Neural crest cell (in vitro differentiated cells): ENCODE measurements at regions not wholly inside any gene's neighbourhood (a gene's known extent, or its start where the extent isn't known, plus 50 kb on each side); places are given as distances from the start of the nearest gene placed in this dataset.

Experiments used
- DNase-seq: peaks from one replicate; pipeline ENCODE4 v3.0.0; 2021; ENCODE audit warnings: low read depth, mixed read lengths, low spot score
- H3K27ac Mint-ChIP-seq: one replicate; pipeline ENCODE4 v1.8.0; 2021; ENCODE audit warnings: mild to moderate bottlenecking, mixed read lengths; ENCODE audit not compliant: unreplicated experiment
- H3K27me3 Mint-ChIP-seq: 2 replicates; pipeline ENCODE4 v1.8.0; 2021; ENCODE audit warnings: low read depth, mild to moderate bottlenecking, mixed read lengths
- H3K36me3 Mint-ChIP-seq: 2 replicates; pipeline ENCODE4 v1.8.0; 2021; ENCODE audit warnings: low read depth, mild to moderate bottlenecking, mixed read lengths
- H3K4me1 Mint-ChIP-seq: 2 replicates; pipeline ENCODE4 v1.8.0; 2021; ENCODE audit warnings: mixed read lengths
- H3K4me3 Mint-ChIP-seq: one replicate; pipeline ENCODE4 v1.8.0; 2021; ENCODE audit warnings: mild to moderate bottlenecking, mixed read lengths
- H3K9me3 Mint-ChIP-seq: 2 replicates; pipeline ENCODE4 v1.8.0; 2021; ENCODE audit warnings: mixed read lengths
- CTCF ChIP-seq: fragments of 200-600 bp; sonication (generic); conservative IDR thresholded peaks from 2 replicates; pipeline ENCODE4 v1.5.0; 2021; ENCODE audit warnings: antibody characterized with exemption, mild to moderate bottlenecking

- TF ChIP-seq CTCF = no peak
- Mint-ChIP-seq H3K36me3 (no peaks in the 10 kb centered on the region), H3K27ac (no peak overlapping the region), H3K9me3 (no peaks in the 10 kb centered on the region), H3K4me1 (peaks cover 5% of the 10 kb centered on the region), H3K4me3 (no peak overlapping the region), H3K27me3 (peaks cover 45% of the 10 kb centered on the region)
- DNase-seq = no peak
Measured at GRCh38 chr11:56890584-56891305, 98.0 kb upstream of the OR5AK2 start.

GRCh38 chr11:56889986-56890385 is 98.7 kb upstream of the OR5AK2 start:
- H3K4me1 Mint-ChIP-seq = peaks cover 11% of the 10 kb centered on the region
- H3K4me3 Mint-ChIP-seq = no peak overlapping the region
- H3K36me3 Mint-ChIP-seq = no peaks in the 10 kb centered on the region

GRCh38 chr11:56887940-56888339 is 100.8 kb upstream of the OR5AK2 start:
- peaks cover 25% of the 10 kb centered on the region for H3K27me3 Mint-ChIP-seq
- H3K27ac Mint-ChIP-seq = no peak overlapping the region
- no peak for TF ChIP-seq CTCF
- H3K4me3 Mint-ChIP-seq = no peak overlapping the region
- peaks cover 15% of the 10 kb centered on the region for H3K4me1 Mint-ChIP-seq
- DNase-seq = no peak
- H3K9me3 Mint-ChIP-seq = no peaks in the 10 kb centered on the region
- H3K36me3 Mint-ChIP-seq = no peaks in the 10 kb centered on the region

More at GRCh38 chr11:56889986-56890385, 98.7 kb upstream of the OR5AK2 start:
- Mint-ChIP-seq H3K27me3 (peaks cover 39% of the 10 kb centered on the region), H3K27ac (no peak overlapping the region), H3K9me3 (no peaks in the 10 kb centered on the region)
- DNase-seq = no peak
- no peak for TF ChIP-seq CTCF

GRCh38 chr11:56886455-56886854 is 102.3 kb upstream of the OR5AK2 start:
- no peak for TF ChIP-seq CTCF
- no peak overlapping the region for H3K4me3 Mint-ChIP-seq
- H3K27me3 Mint-ChIP-seq = peaks cover 12% of the 10 kb centered on the region
- DNase-seq = no peak
- H3K27ac Mint-ChIP-seq = no peak overlapping the region
- H3K4me1 Mint-ChIP-seq = peaks cover 15% of the 10 kb centered on the region
- no peaks in the 10 kb centered on the region for H3K9me3 Mint-ChIP-seq
- H3K36me3 Mint-ChIP-seq = no peaks in the 10 kb centered on the region

- Mint-ChIP-seq H3K27ac (no peak overlapping the region), H3K4me3 (no peak overlapping the region), H3K36me3 (no peaks in the 10 kb centered on the region), H3K9me3 (no peaks in the 10 kb centered on the region), H3K27me3 (peaks cover 13% of the 10 kb centered on the region), H3K4me1 (peaks cover 15% of the 10 kb centered on the region)
- DNase-seq = no peak
- TF ChIP-seq CTCF = no peak
Measured at GRCh38 chr11:56885854-56886253, 102.9 kb upstream of the OR5AK2 start.
